HG02885 (cell line): ENCODE measurements at regions not wholly inside any gene's neighbourhood (a gene's known extent, or its start where the extent isn't known, plus 50 kb on each side); places are given as distances from the start of the nearest gene placed in this dataset.

ENCODE experiments used
- ATAC-seq: cut with Tn5 transposase; IDR thresholded peaks from one replicate; pipeline ENCODE4 v1.9.1; 2021; ENCODE audit warnings: mild to moderate bottlenecking; ENCODE audit not compliant: unreplicated experiment, poor library complexity

DNA sequence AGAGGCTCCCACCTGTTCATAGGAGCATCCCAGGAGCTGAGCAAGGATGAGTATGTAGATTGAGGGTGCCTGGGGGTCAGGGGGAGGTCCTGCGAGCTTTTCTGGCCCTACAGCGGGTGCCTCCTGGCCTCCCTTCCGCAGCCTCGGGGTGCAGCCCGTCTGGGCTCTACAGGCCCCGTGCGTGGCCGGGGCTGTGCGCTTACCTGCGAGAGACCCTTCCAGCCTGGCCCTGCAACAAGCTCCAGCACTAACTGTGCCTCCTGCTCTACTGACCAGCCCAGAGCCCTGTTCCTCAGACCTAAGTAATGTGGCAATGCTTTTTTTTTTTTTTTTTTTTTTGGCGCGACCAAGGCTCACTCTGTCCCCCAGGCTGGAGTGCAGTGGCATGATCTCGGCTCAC is 1129.1 kb downstream of the BRD1 start:
- ATAC-seq, result no peak

DNA sequence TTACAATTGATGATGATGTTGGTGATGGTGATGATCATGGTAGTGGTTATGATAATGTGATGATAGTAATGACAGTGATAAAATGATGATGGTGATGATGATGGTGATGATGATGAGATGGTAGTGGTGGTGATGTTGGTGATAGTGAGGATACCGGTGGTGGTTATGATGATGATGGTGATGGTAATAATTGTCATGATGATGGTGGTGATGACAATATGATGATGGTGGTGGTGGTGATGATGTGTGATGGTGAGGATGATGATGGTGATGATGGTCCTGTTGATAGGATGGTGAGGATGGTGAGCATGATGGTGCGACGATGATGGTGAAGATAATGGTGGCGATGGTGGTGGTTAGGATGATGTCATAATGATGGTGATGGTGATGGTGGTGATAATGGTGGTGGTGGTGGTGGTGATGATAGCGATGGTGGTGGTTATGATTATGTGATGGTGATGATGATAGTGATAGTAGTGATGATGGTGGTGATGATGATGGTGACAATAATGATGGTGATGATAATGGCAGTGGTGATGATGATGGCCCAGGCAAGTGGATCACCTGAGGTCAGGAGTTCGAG is 1129.9 kb downstream of the BRD1 start:
- no peak for ATAC-seq

DNA sequence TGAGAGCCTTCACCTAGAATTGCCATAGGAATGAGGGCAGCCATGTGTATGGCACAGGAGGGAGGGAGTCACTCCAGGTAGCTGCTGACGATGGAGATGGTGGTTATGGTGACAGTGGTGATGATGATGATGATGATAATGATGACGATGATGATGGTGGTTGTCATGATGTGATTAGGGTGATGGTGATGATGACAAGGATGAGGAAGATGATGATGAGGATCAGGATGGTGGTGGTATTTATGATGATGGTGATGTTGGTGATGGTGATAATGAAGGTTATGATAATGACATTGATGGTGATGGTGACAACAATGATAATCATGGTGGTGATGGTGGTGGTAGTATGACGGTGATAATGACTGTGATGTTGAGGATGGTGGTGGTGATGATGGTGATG is 1130.5 kb downstream of the BRD1 start:
- no peak for ATAC-seq

DNA sequence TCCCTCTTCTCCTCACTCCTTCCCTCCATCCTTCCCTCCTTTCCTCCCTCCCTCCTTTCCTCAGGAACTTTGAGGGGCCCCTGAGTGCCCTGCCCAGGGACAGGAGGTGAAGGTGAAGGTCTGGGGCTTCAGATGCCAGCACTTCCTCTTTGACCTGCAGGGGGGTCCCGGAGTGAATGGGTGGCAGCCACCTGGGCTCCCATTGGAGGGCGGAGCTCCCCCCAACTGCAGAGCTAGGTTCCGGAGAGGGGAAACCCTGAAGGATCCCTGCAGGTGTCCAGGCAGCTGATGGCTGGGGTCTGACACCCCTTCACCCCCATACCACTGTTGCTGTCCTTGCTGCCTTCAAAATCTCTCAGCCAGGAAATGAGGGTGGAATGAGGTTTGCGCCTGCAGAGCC is 1131.3 kb downstream of the BRD1 start:
- no peak for ATAC-seq

DNA sequence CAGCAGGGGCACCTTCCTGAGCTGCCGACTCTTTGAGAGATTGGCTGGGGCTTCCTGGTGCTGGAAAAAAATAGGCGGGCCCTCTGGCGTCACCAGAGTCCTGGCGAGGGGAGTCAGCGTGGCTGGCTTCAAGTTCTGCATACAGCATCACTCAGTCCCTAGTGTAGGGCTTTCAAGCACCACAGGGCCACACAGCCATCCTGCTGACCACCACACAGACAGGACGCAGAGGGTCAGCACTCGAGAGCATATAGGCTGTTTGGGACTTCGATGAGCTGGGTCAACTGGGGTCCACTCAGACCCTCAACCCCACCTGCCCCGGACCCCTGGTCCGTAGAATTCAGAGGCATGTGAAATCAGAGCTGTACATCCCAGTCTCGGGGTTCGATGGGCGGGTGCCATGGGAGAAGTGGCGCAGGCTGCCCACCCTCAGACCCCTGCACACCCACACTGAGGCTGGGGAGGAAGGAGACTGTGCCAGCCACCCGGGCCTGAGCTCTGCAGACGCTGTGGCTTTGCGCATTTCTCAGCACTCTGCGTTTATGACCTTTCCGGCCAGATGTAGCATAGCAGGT is 1131.9 kb downstream of the BRD1 start:
- ATAC-seq, result no peak

DNA sequence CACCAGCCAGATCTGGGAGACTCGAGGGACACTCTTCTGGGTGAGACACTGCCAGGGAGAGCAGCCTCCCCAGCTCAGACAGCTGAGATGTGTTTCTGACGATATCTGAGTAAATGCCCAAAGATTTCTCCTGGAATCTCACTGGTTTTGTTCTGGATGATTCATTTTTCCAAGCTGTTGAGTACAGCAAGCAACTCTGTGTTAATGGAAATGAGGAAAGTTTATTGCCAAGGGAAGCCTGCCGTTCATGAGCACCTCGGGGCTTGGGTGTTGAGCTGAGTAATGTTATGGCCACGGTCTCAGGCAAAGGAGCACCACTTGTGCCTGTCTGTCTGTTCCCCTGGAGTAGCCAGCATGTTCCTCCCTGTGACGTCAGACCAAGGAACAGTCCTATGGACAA is 1132.4 kb downstream of the BRD1 start:
- no peak for ATAC-seq

DNA sequence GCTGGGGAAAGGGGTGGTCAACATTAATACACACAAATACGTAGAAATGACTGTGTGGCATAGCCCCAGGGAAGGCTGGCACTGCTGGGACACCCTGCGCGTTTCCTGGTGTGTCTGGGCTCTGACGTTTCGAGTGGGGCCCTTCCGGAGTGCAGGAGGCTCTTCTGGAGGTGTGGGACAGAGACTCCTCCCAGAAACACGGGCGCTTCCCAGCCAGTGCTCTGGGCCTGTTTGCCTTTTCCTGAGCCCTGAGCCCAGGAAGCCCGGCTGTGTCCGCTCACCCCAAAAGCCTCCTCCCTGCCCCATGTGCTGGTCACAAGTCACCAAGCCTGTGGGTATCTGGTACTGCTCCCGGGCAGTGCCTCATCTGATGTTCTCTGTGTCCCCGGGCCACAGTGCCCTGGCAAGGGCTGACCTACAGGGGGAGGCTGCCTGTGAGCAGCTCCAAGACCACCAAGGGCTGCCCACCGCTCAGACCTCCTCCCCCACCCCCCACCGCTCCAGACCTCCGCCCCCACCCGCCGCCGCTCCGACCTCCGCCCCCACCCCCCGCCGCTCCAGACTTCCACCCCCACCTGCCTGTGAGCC is 1133.3 kb downstream of the BRD1 start:
- no peak for ATAC-seq

DNA sequence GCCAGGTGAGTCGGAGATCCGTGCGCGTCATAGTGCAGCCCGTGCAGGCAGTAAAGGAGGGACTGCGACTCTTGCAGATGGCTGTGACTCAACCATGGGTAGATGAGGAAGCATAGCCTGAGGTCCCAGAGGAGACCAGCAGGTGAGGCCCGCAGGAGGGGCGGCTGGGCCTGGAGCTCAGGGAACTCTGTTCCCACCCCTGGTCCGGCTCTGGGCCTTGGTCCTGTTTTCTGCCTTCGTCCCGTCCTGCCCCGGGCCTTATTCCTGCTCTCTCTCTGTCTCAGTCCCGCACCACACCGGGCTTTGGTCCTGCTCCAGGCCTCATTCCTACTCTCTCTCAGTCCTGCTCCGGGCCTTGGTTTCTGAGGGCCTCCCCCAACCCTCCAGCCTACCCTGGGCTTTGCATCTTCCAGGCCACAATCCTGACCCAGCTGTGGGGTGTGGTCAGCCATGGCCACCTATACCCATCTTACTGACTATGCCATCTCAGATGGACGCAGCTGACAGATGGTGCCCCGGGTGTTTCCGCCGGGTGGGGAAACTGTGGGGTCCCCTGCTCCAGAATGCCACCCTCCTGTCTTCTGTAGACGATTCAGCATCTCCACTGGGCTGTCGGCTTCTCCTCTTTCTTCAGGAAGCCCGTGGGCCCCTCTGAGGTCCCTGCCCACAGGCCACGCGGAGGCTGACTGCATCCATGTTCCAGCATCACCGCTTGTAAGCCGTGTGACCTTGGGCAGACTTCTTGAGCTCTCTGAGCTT is 1134.1 kb downstream of the BRD1 start:
- no peak for ATAC-seq

DNA sequence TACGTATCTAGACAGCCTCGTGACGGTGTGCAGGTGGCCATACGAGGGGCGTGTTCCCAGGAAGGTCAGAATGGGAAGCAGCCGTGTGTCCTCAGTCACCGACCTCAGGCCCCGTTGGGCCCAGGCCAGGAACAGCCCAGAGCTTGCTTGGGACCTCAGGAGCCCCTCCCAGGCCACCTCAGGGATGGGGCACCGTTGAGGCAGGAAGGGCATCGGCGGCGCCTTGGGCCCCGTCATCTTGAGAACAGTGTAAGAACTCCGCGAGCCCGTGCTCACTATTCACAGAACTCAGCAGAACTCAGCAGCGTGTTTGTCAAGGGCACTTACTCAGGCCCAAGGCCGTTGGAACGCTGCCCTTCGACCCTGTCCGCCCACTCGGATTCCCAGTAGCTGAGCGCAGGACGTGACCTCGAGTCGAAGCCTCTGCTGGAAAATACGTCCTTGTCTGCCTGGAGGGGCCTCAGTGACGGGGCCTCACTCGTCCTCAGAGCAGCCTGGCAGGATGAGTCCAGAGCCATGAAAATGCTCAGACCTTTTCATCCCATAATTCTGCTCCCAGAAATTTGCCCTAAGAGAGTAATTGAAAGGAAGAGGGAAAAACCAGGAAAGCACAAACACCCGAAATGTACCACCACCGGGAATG is 1134.8 kb downstream of the BRD1 start:
- no peak for ATAC-seq

DNA sequence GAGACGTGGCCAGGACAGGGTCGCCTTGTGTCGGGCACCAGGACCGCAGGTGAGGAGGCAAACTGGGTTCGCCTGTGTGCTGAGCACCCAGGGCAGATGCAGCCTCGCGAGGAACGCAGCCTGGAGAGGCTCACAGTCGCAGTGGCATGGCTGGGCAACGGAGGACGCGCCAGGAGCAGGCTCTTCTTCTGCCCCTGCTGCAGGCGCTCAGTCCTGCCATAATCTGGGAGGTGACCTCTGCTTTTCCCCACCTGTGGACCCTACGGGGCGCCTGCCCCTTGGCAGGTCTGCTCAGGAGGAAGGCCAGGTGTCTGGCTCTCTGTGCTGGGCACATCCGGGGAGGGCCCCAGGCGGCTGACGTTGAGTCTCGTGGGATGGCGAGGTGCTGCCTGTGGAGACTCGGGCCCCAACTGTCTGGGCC is 1136.2 kb downstream of the BRD1 start:
- no peak for ATAC-seq

DNA sequence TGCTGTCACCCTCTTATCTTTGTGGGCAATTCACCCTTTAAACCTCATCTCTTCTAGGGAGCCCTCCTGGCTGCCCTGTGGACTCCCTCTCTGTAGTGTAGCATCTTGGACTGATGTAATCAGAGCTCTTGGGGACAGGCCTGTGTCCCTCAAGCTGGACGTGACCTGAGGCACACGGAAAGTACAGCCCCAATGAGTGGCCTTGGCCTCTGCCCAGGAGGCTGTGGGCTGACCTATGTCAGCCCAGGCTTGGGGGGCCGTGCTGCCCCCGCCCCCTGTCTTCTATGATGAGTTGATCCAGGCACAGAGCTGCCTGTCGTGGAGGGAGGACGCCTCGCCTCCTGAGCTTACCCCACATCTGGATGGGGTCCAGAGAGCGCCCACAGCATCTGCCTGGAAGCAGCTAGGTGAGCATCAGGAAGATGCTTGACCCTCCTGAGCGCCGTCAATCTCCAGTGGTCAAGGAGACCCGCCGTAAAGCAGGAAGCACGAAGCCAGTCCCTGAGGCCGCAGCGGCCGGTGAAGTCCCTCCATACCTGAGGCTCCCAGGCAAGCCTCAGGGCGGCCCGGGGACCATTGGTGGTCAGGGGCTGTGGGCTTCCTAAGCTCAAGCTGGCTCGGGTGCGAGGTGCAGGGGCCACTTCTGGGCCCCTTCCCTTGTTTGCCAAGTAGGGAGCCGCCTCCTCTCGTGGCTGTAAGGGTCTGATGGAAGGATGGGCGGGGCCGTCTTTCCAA is 1136.9 kb downstream of the BRD1 start:
- ATAC-seq, result no peak

DNA sequence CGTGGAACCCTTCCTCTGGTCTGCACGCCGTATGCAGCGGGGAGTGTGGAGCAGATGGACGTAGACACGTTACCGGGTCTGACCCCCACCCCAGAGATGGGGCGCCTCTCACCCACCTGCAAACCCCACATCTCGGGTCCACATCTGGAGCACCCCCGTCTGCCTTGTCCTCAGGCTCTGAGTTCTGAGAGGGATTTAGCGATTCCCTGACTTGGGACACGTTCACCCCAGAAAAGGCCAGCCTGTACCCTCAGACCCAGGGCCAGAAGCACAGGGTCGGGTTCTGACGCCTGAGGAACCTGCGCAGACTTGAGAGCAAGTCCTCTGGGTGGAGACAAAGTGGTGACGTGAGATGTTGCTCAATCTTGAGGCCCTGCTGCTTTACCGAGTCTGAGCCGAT is 1138.5 kb downstream of the BRD1 start:
- ATAC-seq, result no peak

DNA sequence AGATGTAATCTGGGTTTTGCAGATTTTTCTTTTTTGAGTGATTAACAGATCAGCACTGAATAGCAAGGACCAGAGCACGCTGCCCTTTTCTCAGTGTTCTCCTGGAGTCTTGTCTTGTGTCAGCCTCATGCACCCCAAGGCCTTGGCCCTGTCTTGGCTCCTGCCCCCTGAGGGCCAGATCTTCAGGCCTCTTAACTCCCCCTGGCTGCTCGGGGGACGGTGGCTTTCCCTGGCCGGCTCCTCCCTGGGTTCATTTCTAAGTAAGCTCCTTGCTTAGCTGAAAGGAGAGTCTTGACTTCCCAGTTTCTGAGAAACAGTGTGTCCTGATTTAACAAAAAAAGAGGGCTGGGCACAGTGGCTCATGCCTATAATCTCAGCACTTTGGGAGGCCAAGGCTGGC is 1139.3 kb downstream of the BRD1 start:
- ATAC-seq, result no peak

DNA sequence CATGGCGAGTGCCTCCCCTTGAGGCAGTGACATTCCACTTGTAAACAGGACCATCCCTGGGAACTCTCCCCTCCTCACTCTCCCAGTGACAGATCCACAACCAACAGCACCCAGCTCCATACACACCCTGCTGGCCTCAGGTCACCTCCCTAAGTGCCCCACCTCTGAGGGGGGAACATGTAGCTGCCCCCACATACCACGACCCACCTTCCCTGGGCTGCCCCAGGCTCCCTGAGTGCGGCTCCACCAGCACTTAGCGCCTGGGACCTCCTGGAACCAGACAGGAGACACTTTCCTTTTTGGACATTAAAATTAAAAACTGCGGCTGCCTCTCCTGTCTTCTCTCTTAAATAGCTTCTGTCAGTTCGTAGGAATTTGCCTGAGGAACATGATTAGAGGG is 1140.1 kb downstream of the BRD1 start:
- no peak for ATAC-seq

DNA sequence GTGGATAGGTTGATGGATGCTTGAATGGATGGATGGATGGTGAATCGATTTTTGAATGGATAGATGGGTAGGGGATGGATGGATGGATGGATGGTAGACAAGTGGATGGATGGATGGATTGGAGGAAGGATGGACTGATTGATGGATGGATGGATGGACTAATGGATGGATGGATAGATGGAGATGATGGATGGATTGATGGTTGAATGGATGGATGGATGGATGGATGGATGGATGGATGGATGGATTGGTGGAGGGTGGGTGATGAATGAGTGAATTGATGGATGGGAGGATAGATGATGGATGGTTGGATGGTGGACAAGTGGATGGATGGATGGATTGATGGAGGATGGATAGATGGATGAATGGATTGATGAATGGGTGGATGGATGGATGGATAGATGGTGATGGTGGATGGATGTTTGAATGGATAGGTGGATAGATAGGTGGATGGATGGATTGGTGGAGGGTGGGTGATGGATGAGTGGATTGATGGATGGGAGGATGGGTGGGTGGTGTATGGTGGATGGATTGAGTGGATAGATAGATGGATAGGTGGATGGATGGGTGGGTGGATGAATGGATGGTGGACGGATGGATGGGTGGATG is 1140.9 kb downstream of the BRD1 start:
- ATAC-seq, result no peak

DNA sequence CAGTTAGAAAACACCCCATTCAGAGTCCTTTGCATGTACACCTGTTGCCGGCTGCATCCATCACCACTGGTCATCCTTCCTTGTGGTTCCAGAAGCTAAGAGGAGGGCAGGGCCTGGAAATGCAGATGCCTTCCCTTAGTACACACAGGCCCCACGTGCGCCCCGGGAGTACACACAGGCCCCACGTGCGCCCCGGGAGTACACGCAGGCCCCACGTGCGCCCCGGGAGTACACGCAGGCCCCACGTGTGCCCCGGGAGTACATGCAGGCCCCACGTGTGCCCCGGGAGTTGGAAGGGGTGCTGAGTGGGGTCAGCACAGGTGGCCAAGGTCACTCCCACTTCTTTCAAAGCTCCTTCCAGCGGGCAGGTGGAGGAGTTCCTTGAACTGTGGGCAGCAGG is 1141.9 kb downstream of the BRD1 start:
- ATAC-seq, result no peak

DNA sequence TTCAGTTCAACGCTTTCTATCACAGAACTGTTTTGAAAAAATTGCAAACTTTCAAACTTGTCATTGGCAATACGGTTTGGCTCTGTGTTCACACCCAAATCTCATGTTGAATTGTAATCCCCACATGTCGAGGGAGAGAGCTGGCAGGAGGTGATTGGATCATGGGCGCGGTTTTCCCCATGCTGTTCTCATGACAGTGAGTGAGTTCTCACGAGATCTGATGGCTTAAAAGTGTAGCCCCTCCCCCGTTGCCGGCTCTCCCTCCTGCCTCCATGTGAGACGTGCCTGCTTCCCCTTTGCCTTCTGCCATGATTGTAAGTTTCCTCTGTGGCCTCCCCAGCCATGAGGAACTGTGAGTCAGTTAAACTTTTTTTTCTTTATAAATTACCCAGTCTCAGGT is 1144.0 kb downstream of the BRD1 start:
- no peak for ATAC-seq

DNA sequence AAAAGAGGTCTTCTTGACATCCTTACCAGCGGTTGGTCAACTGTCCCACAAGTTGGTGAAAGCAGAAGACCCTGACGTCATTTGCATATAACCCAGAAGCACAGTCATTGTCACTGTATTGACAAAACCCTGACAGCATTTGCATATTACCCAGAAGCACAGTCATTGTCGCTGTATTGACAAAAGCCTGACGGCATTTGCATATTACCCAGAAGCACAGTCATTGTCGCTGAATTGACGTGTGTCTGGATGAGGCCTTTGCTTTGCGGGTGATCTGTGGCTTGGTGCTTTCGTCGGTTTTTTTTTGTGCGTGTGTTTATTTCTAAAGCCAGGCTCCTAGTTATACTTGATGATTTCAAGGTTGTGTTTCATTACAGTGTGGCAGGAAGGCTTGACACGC is 1145.2 kb downstream of the BRD1 start:
- ATAC-seq, result no peak

DNA sequence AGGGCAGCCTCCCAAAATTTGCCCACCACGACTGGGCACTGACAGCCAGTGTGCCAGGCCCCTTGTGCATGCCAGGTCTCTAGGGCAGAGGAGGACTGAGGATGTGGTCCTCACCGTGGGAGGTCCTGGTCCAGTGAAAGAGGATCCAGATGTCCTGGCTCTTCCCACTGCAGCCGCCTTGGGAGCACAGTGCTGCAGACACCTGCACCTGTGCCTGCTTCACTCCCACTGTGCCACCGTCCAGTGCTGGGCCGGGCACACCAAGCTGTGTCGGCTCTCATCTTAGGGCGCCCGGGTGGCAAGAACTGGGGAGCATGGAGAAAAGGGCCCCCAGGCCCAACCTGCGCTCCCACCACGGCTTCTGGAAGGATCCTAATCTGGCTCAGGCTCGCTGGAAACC is 1147.1 kb downstream of the BRD1 start:
- ATAC-seq, result no peak
